Caco-2 (cell line): ENCODE measurements at regions not wholly inside any gene's neighbourhood (a gene's known extent, or its start where the extent isn't known, plus 50 kb on each side); places are given as distances from the start of the nearest gene placed in this dataset.

Experiments used
- BruUV-seq: library from RNA; stranded (reverse); fragments of 400-500 nt; replicated peaks from 2 replicates; lab custom pipeline; 2021; lab: Mats Ljungman, UMichigan
- CTCF ChIA-PET: fragments of 300-600 bp; sonication (Branson Sonifier 250); formaldehyde crosslinking; loops from one replicate; lab custom pipeline; 2022; ENCODE audit warnings: antibody characterized with exemption; lab: Charles Lee
- POLR2A ChIA-PET: fragments of 300-600 bp; sonication (Branson Sonifier 250); formaldehyde crosslinking; loops from one replicate; lab custom pipeline; 2022; ENCODE audit warnings: antibody characterized with exemption; lab: Charles Lee
- DNase-seq, 2 experiments: peaks; one replicate each; pipeline versions ENCODE4 v3.0.0 to v3.0.0-alpha.2; 2020 to 2022
- H3K27me3 ChIP-seq: replicated peaks from 2 replicates; pipeline ENCODE4 v1.6.0; 2011; ENCODE audit warnings: low read length; ENCODE audit not compliant: control insufficient read depth, insufficient read depth
- H3K36me3 ChIP-seq: 2 replicates; pipeline ENCODE4 v1.5.1; 2011; ENCODE audit warnings: low read length; ENCODE audit not compliant: control insufficient read depth, insufficient read depth
- H3K4me1 ChIP-seq: fragments of 250-450 bp; sonication (Bioruptor Pico); 2 replicates; pipeline ENCODE4 v1.5.1; 2020; ENCODE audit warnings: mild to moderate bottlenecking
- H3K4me3 ChIP-seq: 2 replicates; pipeline ENCODE4 v1.5.1; 2011; ENCODE audit warnings: low read depth, mild to moderate bottlenecking, control low read depth, low read length
- H3K9me3 ChIP-seq: fragments of 250-450 bp; sonication (Bioruptor Pico); 2 replicates; pipeline ENCODE4 v1.5.1; 2020; ENCODE audit warnings: mild to moderate bottlenecking, moderate library complexity
- H3K27ac Mint-ChIP-seq: one replicate; pipeline ENCODE4 v1.8.0; 2022; ENCODE audit warnings: mixed read lengths; ENCODE audit not compliant: unreplicated experiment
- H3K27me3 Mint-ChIP-seq: one replicate; pipeline ENCODE4 v1.8.0; 2022; ENCODE audit warnings: mixed read lengths; ENCODE audit not compliant: insufficient read depth, unreplicated experiment
- H3K36me3 Mint-ChIP-seq: one replicate; pipeline ENCODE4 v1.8.0; 2022; ENCODE audit warnings: mild to moderate bottlenecking, mixed read lengths; ENCODE audit not compliant: insufficient read depth, unreplicated experiment
- H3K4me1 Mint-ChIP-seq: one replicate; pipeline ENCODE4 v1.8.0; 2022; ENCODE audit warnings: low read depth, mixed read lengths; ENCODE audit not compliant: unreplicated experiment
- H3K4me3 Mint-ChIP-seq: one replicate; pipeline ENCODE4 v1.8.0; 2022; ENCODE audit warnings: mild to moderate bottlenecking, moderate library complexity, mixed read lengths; ENCODE audit not compliant: unreplicated experiment
- H3K9me3 Mint-ChIP-seq: one replicate; pipeline ENCODE4 v1.8.0; 2022; ENCODE audit warnings: mixed read lengths; ENCODE audit not compliant: unreplicated experiment
- intact Hi-C: fragments of 100-400 bp; cut with micrococcal nuclease; formaldehyde crosslinking; loops from one replicate; pipeline ENCODE4 v1.10.0; 2022; ENCODE audit not compliant: unreplicated experiment
- TF ChIP-seq, protein P1 (sequence below), 2 experiments: fragments of 200-600 bp in 1 of 2; IDR thresholded peaks; 1 replicate in 1 of 2; 2 replicates in 1 of 2; pipeline versions ENCODE4 v1.5.1 to v1.8.0; 2011 to 2022; ENCODE audit warnings: antibody characterized with exemption in 1 of 2, control low read depth in 1 of 2, inconsistent platforms in 1 of 2, low read depth in 1 of 2, low read length in 1 of 2, mild to moderate bottlenecking in 1 of 2, moderate library complexity in 1 of 2; ENCODE audit not compliant: insufficient read depth in 1 of 2, severe bottlenecking in 1 of 2, unreplicated experiment in 1 of 2

DNA sequence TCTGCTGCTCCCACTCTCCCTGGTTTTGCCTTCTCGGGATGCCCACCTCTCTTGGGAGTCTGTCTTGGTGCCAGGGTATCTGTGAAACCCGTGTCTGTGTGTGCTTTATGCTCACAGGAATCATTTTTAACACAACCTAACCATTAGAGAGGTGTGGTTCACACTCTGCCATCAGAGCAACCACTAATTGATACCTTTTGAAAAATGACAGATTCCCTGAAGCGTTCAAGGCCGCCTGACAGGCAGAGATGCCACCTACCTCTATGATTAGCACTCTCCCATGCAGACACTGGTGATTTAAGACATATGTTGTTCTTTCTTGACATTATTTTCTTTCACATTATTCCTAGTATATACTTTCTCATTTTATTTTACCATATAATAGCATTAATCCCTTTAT lies 207.3 kb upstream of the SGCD start:
- Histone ChIP-seq H3K4me1 (peaks cover 4% of the 10 kb centered on the region; the same call in 1 of the 2 replicates), H3K9me3 (no peaks in the 10 kb centered on the region), H3K4me3 (no peak overlapping the region), H3K36me3 (no peaks in the 10 kb centered on the region), H3K27me3 (no peaks in the 10 kb centered on the region)
- H3K27me3 Mint-ChIP-seq: no peaks in the 10 kb centered on the region
- no peak overlapping the region for H3K27ac Mint-ChIP-seq
- peaks cover 8% of the 10 kb centered on the region for H3K4me1 Mint-ChIP-seq
- DNase-seq: no peak
- no peak overlapping the region for H3K4me3 Mint-ChIP-seq
- ChIA-PET CTCF (no interaction called here), POLR2A (no interaction called here)
- TF ChIP-seq, protein P1, sequence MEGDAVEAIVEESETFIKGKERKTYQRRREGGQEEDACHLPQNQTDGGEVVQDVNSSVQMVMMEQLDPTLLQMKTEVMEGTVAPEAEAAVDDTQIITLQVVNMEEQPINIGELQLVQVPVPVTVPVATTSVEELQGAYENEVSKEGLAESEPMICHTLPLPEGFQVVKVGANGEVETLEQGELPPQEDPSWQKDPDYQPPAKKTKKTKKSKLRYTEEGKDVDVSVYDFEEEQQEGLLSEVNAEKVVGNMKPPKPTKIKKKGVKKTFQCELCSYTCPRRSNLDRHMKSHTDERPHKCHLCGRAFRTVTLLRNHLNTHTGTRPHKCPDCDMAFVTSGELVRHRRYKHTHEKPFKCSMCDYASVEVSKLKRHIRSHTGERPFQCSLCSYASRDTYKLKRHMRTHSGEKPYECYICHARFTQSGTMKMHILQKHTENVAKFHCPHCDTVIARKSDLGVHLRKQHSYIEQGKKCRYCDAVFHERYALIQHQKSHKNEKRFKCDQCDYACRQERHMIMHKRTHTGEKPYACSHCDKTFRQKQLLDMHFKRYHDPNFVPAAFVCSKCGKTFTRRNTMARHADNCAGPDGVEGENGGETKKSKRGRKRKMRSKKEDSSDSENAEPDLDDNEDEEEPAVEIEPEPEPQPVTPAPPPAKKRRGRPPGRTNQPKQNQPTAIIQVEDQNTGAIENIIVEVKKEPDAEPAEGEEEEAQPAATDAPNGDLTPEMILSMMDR (IDR thresholded peaks at IDR 0.05; ENCODE audit: insufficient read depth in 1 of 2, low read depth in 1 of 2, low read length in 1 of 2, severe bottlenecking in 1 of 2, unreplicated experiment in 1 of 2): no peak
- H3K36me3 Mint-ChIP-seq: no peaks in the 10 kb centered on the region
- intact Hi-C loops: no loop called here
- peaks cover 11% of the 10 kb centered on the region for H3K9me3 Mint-ChIP-seq
- BruUV-seq: no TSS peak

DNA sequence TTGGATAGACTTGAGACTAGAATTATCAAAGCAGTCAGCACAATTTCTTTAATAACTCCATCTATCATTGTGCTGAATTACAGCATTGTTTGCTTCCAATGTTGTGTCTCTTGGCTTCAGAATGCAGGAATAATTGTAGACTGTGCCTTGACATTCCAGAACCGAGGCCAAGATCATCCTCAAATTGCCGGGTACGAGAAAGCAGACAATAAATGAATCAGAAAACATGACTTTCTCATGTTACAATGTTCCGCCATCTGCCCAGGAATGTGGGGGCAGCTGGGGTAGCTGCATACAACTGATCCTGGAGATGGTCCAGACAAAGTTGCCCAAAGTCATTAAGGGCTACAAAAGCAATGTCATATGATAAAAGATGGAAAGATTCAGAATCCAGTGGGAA lies 206.2 kb upstream of the SGCD start:
- H3K4me3 ChIP-seq: no peak overlapping the region
- no peaks in the 10 kb centered on the region for H3K27me3 ChIP-seq
- Mint-ChIP-seq H3K27ac (no peak overlapping the region), H3K27me3 (no peaks in the 10 kb centered on the region), H3K36me3 (no peaks in the 10 kb centered on the region), H3K4me1 (peaks cover 8% of the 10 kb centered on the region), H3K4me3 (no peak overlapping the region), H3K9me3 (peaks cover 11% of the 10 kb centered on the region)
- no peaks in the 10 kb centered on the region for H3K9me3 ChIP-seq
- no peaks in the 10 kb centered on the region for H3K36me3 ChIP-seq
- intact Hi-C loops: no loop called here
- peaks cover 4% of the 10 kb centered on the region; the same call in 1 of the 2 replicates for H3K4me1 ChIP-seq
- BruUV-seq: no TSS peak
- TF ChIP-seq, protein P1 (IDR thresholded peaks at IDR 0.05; ENCODE audit: insufficient read depth in 1 of 2, low read depth in 1 of 2, low read length in 1 of 2, severe bottlenecking in 1 of 2, unreplicated experiment in 1 of 2): no peak
- no peak for DNase-seq
- CTCF ChIA-PET: no interaction called here
- POLR2A ChIA-PET: no interaction called here

DNA sequence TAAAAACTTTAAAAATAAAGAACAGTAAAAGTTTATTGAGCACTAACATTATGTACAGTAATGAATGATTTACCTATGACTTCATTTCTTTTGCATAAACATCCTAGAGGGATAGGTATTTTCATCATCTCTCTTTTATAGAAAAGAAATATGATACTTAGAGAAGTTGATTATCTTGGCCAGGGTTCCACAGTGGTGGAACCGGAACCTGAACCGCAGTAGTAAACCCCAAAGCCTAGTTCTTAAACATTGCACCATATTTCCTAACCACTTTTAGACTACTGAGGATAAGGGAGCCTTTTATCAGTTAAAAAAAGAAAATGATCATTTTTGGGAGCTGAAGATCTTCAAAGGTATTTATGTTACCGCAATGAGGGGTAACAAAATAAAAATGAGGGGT lies 205.7 kb upstream of the SGCD start:
- intact Hi-C loops: no loop called here
- H3K9me3 Mint-ChIP-seq: peaks cover 11% of the 10 kb centered on the region
- no TSS peak for BruUV-seq
- POLR2A ChIA-PET: no interaction called here
- no peak overlapping the region for H3K4me3 Mint-ChIP-seq
- H3K27me3 Mint-ChIP-seq: no peaks in the 10 kb centered on the region
- no peaks in the 10 kb centered on the region for H3K27me3 ChIP-seq
- no peak for DNase-seq
- peaks cover 4% of the 10 kb centered on the region; the same call in 1 of the 2 replicates for H3K4me1 ChIP-seq
- H3K27ac Mint-ChIP-seq: no peak overlapping the region
- H3K4me1 Mint-ChIP-seq: peaks cover 8% of the 10 kb centered on the region
- H3K36me3 ChIP-seq: no peaks in the 10 kb centered on the region
- H3K9me3 ChIP-seq: no peaks in the 10 kb centered on the region
- H3K36me3 Mint-ChIP-seq: no peaks in the 10 kb centered on the region
- CTCF ChIA-PET: no interaction called here
- no peak overlapping the region for H3K4me3 ChIP-seq
- TF ChIP-seq, protein P1 (IDR thresholded peaks at IDR 0.05; ENCODE audit: insufficient read depth in 1 of 2, low read depth in 1 of 2, low read length in 1 of 2, severe bottlenecking in 1 of 2, unreplicated experiment in 1 of 2): no peak
